ENCODE measurements at regions not wholly inside any gene's neighbourhood (a gene's known extent, or its start where the extent isn't known, plus 50 kb on each side); places are given as distances from the start of the nearest gene placed in this dataset.

DNA sequence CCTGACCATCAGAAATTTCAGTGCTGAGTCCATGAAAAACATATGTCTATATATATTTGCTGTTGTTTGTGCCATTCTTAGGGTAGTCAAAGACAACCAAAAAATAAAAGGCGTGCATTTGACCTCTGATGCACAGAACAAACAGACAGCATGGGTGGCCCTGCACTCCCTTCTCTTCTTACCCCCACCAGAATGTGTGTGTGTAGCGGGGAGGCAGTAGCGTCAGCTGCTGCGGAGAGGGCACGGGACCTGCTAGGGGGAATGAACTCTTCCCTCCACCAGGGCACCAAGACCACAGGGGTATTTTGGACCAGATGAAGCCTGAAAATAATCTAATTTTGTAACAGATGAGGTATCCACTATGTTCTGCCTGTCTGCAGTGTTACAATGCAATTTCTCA lies 277.7 kb upstream of the ZNF32 start:
- TF ChIP-seq, protein P1, sequence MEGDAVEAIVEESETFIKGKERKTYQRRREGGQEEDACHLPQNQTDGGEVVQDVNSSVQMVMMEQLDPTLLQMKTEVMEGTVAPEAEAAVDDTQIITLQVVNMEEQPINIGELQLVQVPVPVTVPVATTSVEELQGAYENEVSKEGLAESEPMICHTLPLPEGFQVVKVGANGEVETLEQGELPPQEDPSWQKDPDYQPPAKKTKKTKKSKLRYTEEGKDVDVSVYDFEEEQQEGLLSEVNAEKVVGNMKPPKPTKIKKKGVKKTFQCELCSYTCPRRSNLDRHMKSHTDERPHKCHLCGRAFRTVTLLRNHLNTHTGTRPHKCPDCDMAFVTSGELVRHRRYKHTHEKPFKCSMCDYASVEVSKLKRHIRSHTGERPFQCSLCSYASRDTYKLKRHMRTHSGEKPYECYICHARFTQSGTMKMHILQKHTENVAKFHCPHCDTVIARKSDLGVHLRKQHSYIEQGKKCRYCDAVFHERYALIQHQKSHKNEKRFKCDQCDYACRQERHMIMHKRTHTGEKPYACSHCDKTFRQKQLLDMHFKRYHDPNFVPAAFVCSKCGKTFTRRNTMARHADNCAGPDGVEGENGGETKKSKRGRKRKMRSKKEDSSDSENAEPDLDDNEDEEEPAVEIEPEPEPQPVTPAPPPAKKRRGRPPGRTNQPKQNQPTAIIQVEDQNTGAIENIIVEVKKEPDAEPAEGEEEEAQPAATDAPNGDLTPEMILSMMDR (conservative IDR thresholded peaks at IDR 0.05): no peak
- no peak for TF ChIP-seq ZFX (IDR thresholded peaks at IDR 0.05)
